Activated CD4-positive, alpha-beta T cell treated with anti-CD3 and anti-CD28 coated beads, Interleukin-2, Interleukin-4, amounts not matched to agents 100 ng/mL and 50 ng/mL, durations not matched to agents 16 hours and 8 hours (primary cell): ENCODE measurements at regions not wholly inside any gene's neighbourhood (a gene's known extent, or its start where the extent isn't known, plus 50 kb on each side); places are given as distances from the start of the nearest gene placed in this dataset.
A peak's percentile ranks its signal among the peaks of the same experiment; 100 is the strongest.
"Not testable (repeated sequence)": the region's sequence is repeated elsewhere in the genome, so short reads cannot be mapped to it uniquely, and the experiment has no call there.

ENCODE experiments used
- DNase-seq: peaks from one replicate; pipeline ENCODE4 v3.0.0-alpha.2; 2020; ENCODE audit warnings: low spot score

- not testable (repeated sequence) for DNase-seq
Observed at GRCh38 chr11:3583476-3583875, 58.3 kb downstream of the ART5 start.

- not testable (repeated sequence) for DNase-seq
Observed at GRCh38 chr11:3581389-3581725, 60.4 kb downstream of the ART5 start.

- peak; percentile 53 for DNase-seq
Observed at GRCh38 chr11:3580487-3581388, 61.1 kb downstream of the ART5 start.

GRCh38 chr11:3579600-3580459, 62.0 kb downstream of the ART5 start:
- not testable (repeated sequence) for DNase-seq

GRCh38 chr11:3576066-3576604, 65.7 kb downstream of the ART5 start:
- DNase-seq: not testable (repeated sequence)

- DNase-seq: not testable (repeated sequence)
Observed at GRCh38 chr11:3572976-3573647, 68.7 kb downstream of the ART5 start.

- not testable (repeated sequence) for DNase-seq
Observed at GRCh38 chr11:3571752-3572151, 70.0 kb downstream of the ART5 start.

- not testable (repeated sequence) for DNase-seq
Observed at GRCh38 chr11:3565838-3566237, 76.0 kb downstream of the ART5 start.

GRCh38 chr11:3564383-3564782, 77.4 kb downstream of the ART5 start:
- peak; percentile 15 for DNase-seq

- DNase-seq: peak; percentile 11
Observed at GRCh38 chr11:3554621-3555020, 87.2 kb downstream of the ART5 start.

- not testable (repeated sequence) for DNase-seq
Observed at GRCh38 chr11:3544990-3545389, 96.8 kb downstream of the ART5 start.

- DNase-seq: not testable (repeated sequence)
Observed at GRCh38 chr11:3538220-3538619, 103.6 kb downstream of the ART5 start.

- DNase-seq: not testable (repeated sequence)
Observed at GRCh38 chr11:3537254-3537653, 104.5 kb downstream of the ART5 start.

- not testable (repeated sequence) for DNase-seq
Observed at GRCh38 chr11:3532958-3533357, 108.8 kb downstream of the ART5 start.

GRCh38 chr11:3531280-3531679, 110.5 kb downstream of the ART5 start:
- not testable (repeated sequence) for DNase-seq

GRCh38 chr11:3523567-3523966, 118.2 kb downstream of the ART5 start:
- not testable (repeated sequence) for DNase-seq

- not testable (repeated sequence) for DNase-seq
Observed at GRCh38 chr11:3520905-3521304, 120.9 kb downstream of the ART5 start.

GRCh38 chr11:3519841-3520240, 122.0 kb downstream of the ART5 start:
- not testable (repeated sequence) for DNase-seq

GRCh38 chr11:3516934-3517567, 124.7 kb downstream of the ART5 start:
- not testable (repeated sequence) for DNase-seq

GRCh38 chr11:3516345-3516933, 125.4 kb downstream of the ART5 start:
- not testable (repeated sequence) for DNase-seq
